ENCODE measurements at regions not wholly inside any gene's neighbourhood (a gene's known extent, or its start where the extent isn't known, plus 50 kb on each side); places are given as distances from the start of the nearest gene placed in this dataset.

- no peak overlapping the region for H3K4me3 ChIP-seq
- H3K27ac ChIP-seq = no peak overlapping the region
- ATAC-seq (no peak), DNase-seq (no peak)
- H3K9me3 ChIP-seq = no peaks in the 10 kb centered on the region
- no peaks in the 10 kb centered on the region for H3K27me3 ChIP-seq (ENCODE audit: insufficient read depth in 3 of 3, low read length in 2 of 3)
- no peaks in the 10 kb centered on the region for H3K36me3 ChIP-seq (ENCODE audit: insufficient read depth in 1 of 2, low read depth in 1 of 2)
- no peak for TF ChIP-seq CTCF (IDR thresholded peaks at IDR 0.05)
- 28 to 47% (median 31%) methylated on average over 8 of the region's 8 CpGs for WGBS, 3 donors
- no peaks in the 10 kb centered on the region for H3K4me1 ChIP-seq
- intact Hi-C loops (cut with DNase I) = no loop called here
Observed at GRCh38 chr4:14827111-14827510, 175.2 kb upstream of the CPEB2 start.

GRCh38 chr4:14829795-14830194 lies 172.5 kb upstream of the CPEB2 start:
- Histone ChIP-seq H3K27me3 (ENCODE audit: insufficient read depth in 3 of 3, low read length in 2 of 3) (no peaks in the 10 kb centered on the region), H3K4me1 (no peaks in the 10 kb centered on the region), H3K4me3 (no peak overlapping the region), H3K36me3 (ENCODE audit: insufficient read depth in 1 of 2, low read depth in 1 of 2) (no peaks in the 10 kb centered on the region), H3K27ac (no peak overlapping the region), H3K9me3 (no peaks in the 10 kb centered on the region)
- no peak for TF ChIP-seq CTCF (IDR thresholded peaks at IDR 0.05)
- no peak for ATAC-seq
- WGBS, 3 donors = 72 to 87% (median 80%) methylated on average over 4 of the region's 4 CpGs
- intact Hi-C loops (cut with DNase I) = loop anchor here in 1 of 2 donors (10.0 kb wide), 1 partner anchor 825 kb away; the partner anchor contains the start of gene FBXL5
- DNase-seq = no peak

- DNase-seq (no peak), ATAC-seq (no peak)
- no peaks in the 10 kb centered on the region for H3K9me3 ChIP-seq
- TF ChIP-seq CTCF (IDR thresholded peaks at IDR 0.05) = no peak
- intact Hi-C loops (cut with DNase I) = loop anchor here in 1 of 2 donors (10.0 kb wide), 1 partner anchor 823 kb away; the partner anchor contains the start of gene FBXL5
- H3K4me1 ChIP-seq = no peaks in the 10 kb centered on the region
- H3K4me3 ChIP-seq = no peak overlapping the region
- no peaks in the 10 kb centered on the region for H3K27me3 ChIP-seq (ENCODE audit: insufficient read depth in 3 of 3, low read length in 2 of 3)
- no peaks in the 10 kb centered on the region for H3K36me3 ChIP-seq (ENCODE audit: insufficient read depth in 1 of 2, low read depth in 1 of 2)
- 41 to 43% (median 43%) methylated on average over 1 of the region's 1 CpG for WGBS, 3 donors
- H3K27ac ChIP-seq = no peak overlapping the region
Observed at GRCh38 chr4:14831416-14831815, 170.9 kb upstream of the CPEB2 start.

- no peak for DNase-seq
- Histone ChIP-seq H3K27ac (no peak overlapping the region), H3K9me3 (no peaks in the 10 kb centered on the region), H3K27me3 (ENCODE audit: insufficient read depth in 3 of 3, low read length in 2 of 3) (no peaks in the 10 kb centered on the region), H3K4me3 (no peak overlapping the region), H3K36me3 (ENCODE audit: insufficient read depth in 1 of 2, low read depth in 1 of 2) (no peaks in the 10 kb centered on the region), H3K4me1 (no peaks in the 10 kb centered on the region)
- WGBS, 3 donors = 24 to 28% (median 24%) methylated on average over 5 of the region's 5 CpGs
- intact Hi-C loops (cut with DNase I) = loop anchor here in 1 of 2 donors (10.0 kb wide), 1 partner anchor 822 kb away; the partner anchor contains the start of gene FBXL5
- ATAC-seq = no peak
- TF ChIP-seq CTCF (IDR thresholded peaks at IDR 0.05) = no peak
Observed at GRCh38 chr4:14833053-14833452, 169.2 kb upstream of the CPEB2 start.

GRCh38 chr4:14834382-14834781 lies 167.9 kb upstream of the CPEB2 start:
- ATAC-seq = no peak
- H3K9me3 ChIP-seq = no peaks in the 10 kb centered on the region
- no peak for TF ChIP-seq CTCF (IDR thresholded peaks at IDR 0.05)
- no peak overlapping the region for H3K4me3 ChIP-seq
- H3K27me3 ChIP-seq (ENCODE audit: insufficient read depth in 3 of 3, low read length in 2 of 3) = no peaks in the 10 kb centered on the region
- intact Hi-C loops (cut with DNase I) = loop anchor here in 1 of 2 donors (10.0 kb wide), 1 partner anchor 820 kb away; the partner anchor contains the start of gene FBXL5
- H3K27ac ChIP-seq = no peak overlapping the region
- WGBS, 3 donors = 30 to 50% (median 33%) methylated on average over 1 of the region's 1 CpG
- no peak for DNase-seq
- H3K4me1 ChIP-seq = no peaks in the 10 kb centered on the region
- H3K36me3 ChIP-seq (ENCODE audit: insufficient read depth in 1 of 2, low read depth in 1 of 2) = no peaks in the 10 kb centered on the region
